DMS 273 (cell line): ENCODE measurements at regions not wholly inside any gene's neighbourhood (a gene's known extent, or its start where the extent isn't known, plus 50 kb on each side); places are given as distances from the start of the nearest gene placed in this dataset.
A peak's percentile ranks its signal among the peaks of the same experiment; 100 is the strongest.

ENCODE experiments used
- DNase-seq: peaks from one replicate; lab custom pipeline; 2025; ENCODE audit not compliant: unreplicated experiment; lab: John Stamatoyannopoulos, UW

GRCh38 chr20:52518735-52519134 is 327.2 kb upstream of the ZFP64 start:
- DNase-seq: no peak

- no peak for DNase-seq
These were observed 324.3 kb upstream of the ZFP64 start for GRCh38 chr20:52515877-52516276.

- no peak for DNase-seq
These were observed 308.6 kb upstream of the ZFP64 start for GRCh38 chr20:52500157-52500556.

- DNase-seq: no peak
These were observed 306.2 kb upstream of the ZFP64 start for GRCh38 chr20:52497731-52498130.

- DNase-seq: no peak
These were observed 304.6 kb upstream of the ZFP64 start for GRCh38 chr20:52496191-52496590.

GRCh38 chr20:52494244-52494643 is 302.7 kb upstream of the ZFP64 start:
- DNase-seq: no peak

- peak; percentile 13 for DNase-seq
These were observed 301.7 kb upstream of the ZFP64 start for GRCh38 chr20:52493171-52493721.

- DNase-seq: no peak
These were observed 299.3 kb upstream of the ZFP64 start for GRCh38 chr20:52490711-52491430.

GRCh38 chr20:52484438-52484837 is 292.9 kb upstream of the ZFP64 start:
- no peak for DNase-seq

- DNase-seq: no peak
These were observed 291.8 kb upstream of the ZFP64 start for GRCh38 chr20:52483382-52483781.

GRCh38 chr20:52482044-52482443 is 290.5 kb upstream of the ZFP64 start:
- DNase-seq: no peak

- DNase-seq: peak; percentile 7
These were observed 289.9 kb upstream of the ZFP64 start for GRCh38 chr20:52481443-52481842.

- DNase-seq: no peak
These were observed 284.6 kb upstream of the ZFP64 start for GRCh38 chr20:52476074-52476750.

- DNase-seq: peak; percentile 77
These were observed 281.6 kb upstream of the ZFP64 start for GRCh38 chr20:52473186-52473585.

- no peak for DNase-seq
These were observed 279.0 kb upstream of the ZFP64 start for GRCh38 chr20:52470561-52470960.

GRCh38 chr20:52469128-52469527 is 277.5 kb upstream of the ZFP64 start:
- no peak for DNase-seq

- DNase-seq: no peak
These were observed 274.4 kb upstream of the ZFP64 start for GRCh38 chr20:52465991-52466390.

- no peak for DNase-seq
These were observed 270.0 kb upstream of the ZFP64 start for GRCh38 chr20:52461582-52461981.

GRCh38 chr20:52459150-52459549 is 267.6 kb upstream of the ZFP64 start:
- DNase-seq: no peak

GRCh38 chr20:52457826-52458225 is 266.2 kb upstream of the ZFP64 start:
- DNase-seq: no peak

- no peak for DNase-seq
These were observed 263.1 kb upstream of the ZFP64 start for GRCh38 chr20:52454660-52455059.

- DNase-seq: peak; percentile 3
These were observed 257.1 kb upstream of the ZFP64 start for GRCh38 chr20:52448513-52449232.
